Fibroblast of lung (primary cell): ENCODE measurements at regions not wholly inside any gene's neighbourhood (a gene's known extent, or its start where the extent isn't known, plus 50 kb on each side); places are given as distances from the start of the nearest gene placed in this dataset.

ENCODE experiments used
- CTCF ChIP-seq, 2 donors: IDR thresholded peaks in 1 of 2; conservative IDR thresholded peaks in 1 of 2; 1 replicate in 1 of 2; 2 replicates in 1 of 2; pipeline ENCODE4 v1.5.1; 2011 to 2012; ENCODE audit warnings: low read length in 2 of 2, control low read depth in 1 of 2, inconsistent platforms in 1 of 2, low read depth in 1 of 2, mild to moderate bottlenecking in 1 of 2
- EZH2 ChIP-seq: IDR thresholded peaks from 2 replicates; pipeline ENCODE4 v1.5.1; 2012; ENCODE audit warnings: low read length, control low read depth, mild to moderate bottlenecking; ENCODE audit errors: missing control alignments

GRCh38 chr16:85529489-85530369 lies 83.4 kb upstream of the GSE1 start:
- TF ChIP-seq CTCF (conservative IDR thresholded peaks at IDR 0.05 in 1 of 2, IDR thresholded peaks at IDR 0.05 in 1 of 2; ENCODE audit: low read depth in 1 of 2, low read length in 2 of 2) (no peak), EZH2 (no peak)
